ENCODE measurements at regions not wholly inside any gene's neighbourhood (a gene's known extent, or its start where the extent isn't known, plus 50 kb on each side); places are given as distances from the start of the nearest gene placed in this dataset.
A peak's percentile ranks its signal among the peaks of the same experiment; 100 is the strongest.

- no peaks in the 10 kb centered on the region for H3K9me3 ChIP-seq
- no peaks in the 10 kb centered on the region for H3K4me1 ChIP-seq
- intact Hi-C loops (cut with DNase I), result no loop called here
- H3K27me3 ChIP-seq, result no peaks in the 10 kb centered on the region
- 33 to 53% methylated on average over 4 of the region's 4 CpGs for WGBS, 2 donors
- H3K27ac ChIP-seq, result no peak overlapping the region
- H3K36me3 ChIP-seq (replicated peaks in 1 of 2; ENCODE audit: insufficient read depth in 1 of 2, low read depth in 2 of 2), result no peaks in the 10 kb centered on the region
- TF ChIP-seq POLR2A (IDR thresholded peaks at IDR 0.05), result no peak
- TF ChIP-seq CTCF (IDR thresholded peaks at IDR 0.05), result no peak
- no peak overlapping the region for H3K4me3 ChIP-seq
- no peak for DNase-seq
- ATAC-seq, result no peak
Measured at GRCh38 chr1:5410652-5411051, 581.6 kb downstream of the NPHP4 start.

- TF ChIP-seq CTCF (IDR thresholded peaks at IDR 0.05) (no peak), POLR2A (IDR thresholded peaks at IDR 0.05) (no peak)
Measured at GRCh38 chr1:5408401-5408800, 583.8 kb downstream of the NPHP4 start.

GRCh38 chr1:5405263-5405662, 587.0 kb downstream of the NPHP4 start:
- no peak for DNase-seq
- TF ChIP-seq CTCF (IDR thresholded peaks at IDR 0.05) (no peak), POLR2A (IDR thresholded peaks at IDR 0.05) (no peak)
- intact Hi-C loops (cut with DNase I), result no loop called here

More at GRCh38 chr1:5408401-5408800, 583.8 kb downstream of the NPHP4 start:
- H3K4me3 ChIP-seq, result no peak overlapping the region
- DNase-seq, result no peak
- intact Hi-C loops (cut with DNase I), result no loop called here
- no peaks in the 10 kb centered on the region for H3K27me3 ChIP-seq
- no peaks in the 10 kb centered on the region for H3K9me3 ChIP-seq
- 100% methylated on average over 1 of the region's 1 CpG for WGBS, 2 donors
- ATAC-seq, result no peak
- H3K27ac ChIP-seq, result no peak overlapping the region
- H3K36me3 ChIP-seq (replicated peaks in 1 of 2; ENCODE audit: insufficient read depth in 1 of 2, low read depth in 2 of 2), result no peaks in the 10 kb centered on the region
- no peaks in the 10 kb centered on the region for H3K4me1 ChIP-seq

GRCh38 chr1:5404412-5405203, 587.6 kb downstream of the NPHP4 start:
- no peaks in the 10 kb centered on the region for H3K27me3 ChIP-seq
- no peaks in the 10 kb centered on the region for H3K36me3 ChIP-seq (replicated peaks in 1 of 2; ENCODE audit: insufficient read depth in 1 of 2, low read depth in 2 of 2)
- ATAC-seq, result peak; percentile 80
- no peaks in the 10 kb centered on the region for H3K4me1 ChIP-seq
- intact Hi-C loops (cut with DNase I), result no loop called here
- H3K27ac ChIP-seq, result peak overlapping the region; percentile 16 to 82 (median 70)
- DNase-seq, result peak; percentile 38 to 76 (median 50)
- TF ChIP-seq POLR2A (IDR thresholded peaks at IDR 0.05), result no peak
- TF ChIP-seq CTCF (IDR thresholded peaks at IDR 0.05), result no peak
- no peaks in the 10 kb centered on the region for H3K9me3 ChIP-seq
- no peak overlapping the region for H3K4me3 ChIP-seq
- WGBS, 2 donors, result 41 to 48% methylated on average over 6 to 7 of the region's 7 CpGs

More at GRCh38 chr1:5405263-5405662, 587.0 kb downstream of the NPHP4 start:
- Histone ChIP-seq H3K9me3 (no peaks in the 10 kb centered on the region), H3K27me3 (no peaks in the 10 kb centered on the region), H3K36me3 (replicated peaks in 1 of 2; ENCODE audit: insufficient read depth in 1 of 2, low read depth in 2 of 2) (no peaks in the 10 kb centered on the region), H3K4me3 (no peak overlapping the region), H3K27ac (peak overlapping the region; percentile 16 to 82 (median 60)), H3K4me1 (no peaks in the 10 kb centered on the region)
- ATAC-seq, result no peak
- WGBS, 2 donors, result 67 to 72% methylated on average over 3 of the region's 3 CpGs

- intact Hi-C loops (cut with DNase I), result no loop called here
- no peak for TF ChIP-seq CTCF (IDR thresholded peaks at IDR 0.05)
- no peak for TF ChIP-seq POLR2A (IDR thresholded peaks at IDR 0.05)
- WGBS, 2 donors, result 58% methylated on average over 5 of the region's 5 CpGs; no CpG with 5 or more reads in 1 of the 2 donors
- Histone ChIP-seq H3K27me3 (no peaks in the 10 kb centered on the region), H3K4me3 (no peak overlapping the region), H3K36me3 (replicated peaks in 1 of 2; ENCODE audit: insufficient read depth in 1 of 2, low read depth in 2 of 2) (no peaks in the 10 kb centered on the region), H3K27ac (peak overlapping the region; percentile 16 to 82 (median 70)), H3K9me3 (no peaks in the 10 kb centered on the region), H3K4me1 (no peaks in the 10 kb centered on the region)
- no peak for ATAC-seq
- no peak for DNase-seq
Measured at GRCh38 chr1:5403935-5404334, 588.3 kb downstream of the NPHP4 start.

Measured in body of pancreas (tissue), 4 donors.